ENCODE measurements at regions not wholly inside any gene's neighbourhood (a gene's known extent, or its start where the extent isn't known, plus 50 kb on each side); places are given as distances from the start of the nearest gene placed in this dataset.

GRCh38 chr4:100688368-100688767 lies 170.5 kb upstream of the EMCN start:
- peaks cover 0 to 4% (median 0%) of the 10 kb centered on the region in 4 donors for H3K9me3 ChIP-seq
- H3K27ac ChIP-seq: no peak overlapping the region
- 51% methylated on average over 2 of the region's 2 CpGs for WGBS (ENCODE audit: insufficient coverage, low coverage, low lambda C conversion rate, missing lambda C conversion rate)
- H3K36me3 ChIP-seq: no peaks in the 10 kb centered on the region
- no peaks in the 10 kb centered on the region for H3K27me3 ChIP-seq
- TF ChIP-seq, protein P1, sequence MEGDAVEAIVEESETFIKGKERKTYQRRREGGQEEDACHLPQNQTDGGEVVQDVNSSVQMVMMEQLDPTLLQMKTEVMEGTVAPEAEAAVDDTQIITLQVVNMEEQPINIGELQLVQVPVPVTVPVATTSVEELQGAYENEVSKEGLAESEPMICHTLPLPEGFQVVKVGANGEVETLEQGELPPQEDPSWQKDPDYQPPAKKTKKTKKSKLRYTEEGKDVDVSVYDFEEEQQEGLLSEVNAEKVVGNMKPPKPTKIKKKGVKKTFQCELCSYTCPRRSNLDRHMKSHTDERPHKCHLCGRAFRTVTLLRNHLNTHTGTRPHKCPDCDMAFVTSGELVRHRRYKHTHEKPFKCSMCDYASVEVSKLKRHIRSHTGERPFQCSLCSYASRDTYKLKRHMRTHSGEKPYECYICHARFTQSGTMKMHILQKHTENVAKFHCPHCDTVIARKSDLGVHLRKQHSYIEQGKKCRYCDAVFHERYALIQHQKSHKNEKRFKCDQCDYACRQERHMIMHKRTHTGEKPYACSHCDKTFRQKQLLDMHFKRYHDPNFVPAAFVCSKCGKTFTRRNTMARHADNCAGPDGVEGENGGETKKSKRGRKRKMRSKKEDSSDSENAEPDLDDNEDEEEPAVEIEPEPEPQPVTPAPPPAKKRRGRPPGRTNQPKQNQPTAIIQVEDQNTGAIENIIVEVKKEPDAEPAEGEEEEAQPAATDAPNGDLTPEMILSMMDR (IDR thresholded peaks at IDR 0.05): no peak
- TF ChIP-seq POLR2A (IDR thresholded peaks at IDR 0.05): no peak
- H3K4me3 ChIP-seq: no peak overlapping the region
- H3K4me1 ChIP-seq: no peaks in the 10 kb centered on the region
- DNase-seq: no peak
- no peak for ATAC-seq
- intact Hi-C loops (cut with DNase I): no loop called here

DNA sequence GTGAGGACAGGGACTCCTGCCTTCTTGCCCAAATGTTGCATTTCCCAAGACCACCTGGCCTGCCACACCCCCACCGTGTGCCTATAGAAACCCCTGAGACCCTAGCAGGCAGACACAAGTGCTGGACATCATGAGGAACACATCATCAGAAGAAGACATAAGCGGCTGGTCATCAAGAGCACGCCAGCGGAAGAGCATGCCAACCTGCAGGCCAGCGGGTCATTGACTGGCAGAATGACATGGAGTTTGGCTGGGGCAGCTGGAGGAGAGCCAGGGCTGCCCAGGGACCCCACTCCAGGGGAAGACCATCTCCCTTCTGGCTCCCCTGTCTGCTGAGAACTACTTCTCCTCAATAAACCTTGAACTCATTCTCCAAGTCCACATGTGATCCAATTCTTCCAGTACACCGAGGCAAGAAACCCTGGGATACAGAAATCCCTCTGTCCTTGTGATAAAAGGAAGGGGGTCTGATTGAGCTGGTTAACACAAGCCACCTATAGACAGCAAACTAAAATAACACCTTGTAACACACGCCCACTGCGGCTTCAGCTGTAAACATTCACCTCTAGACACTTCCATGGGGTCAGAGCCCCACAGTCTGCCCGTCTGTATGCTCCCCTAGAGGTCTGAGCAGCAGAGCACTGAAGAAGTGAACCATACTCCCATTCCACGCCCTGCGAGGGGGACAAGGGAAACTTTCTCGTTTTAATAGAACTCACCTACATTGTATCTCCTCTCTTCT lies 164.8 kb upstream of the EMCN start:
- Histone ChIP-seq H3K4me3 (no peak overlapping the region), H3K4me1 (no peaks in the 10 kb centered on the region), H3K9me3 (no peaks in the 10 kb centered on the region), H3K36me3 (no peaks in the 10 kb centered on the region), H3K27me3 (no peaks in the 10 kb centered on the region), H3K27ac (no peak overlapping the region)
- WGBS (ENCODE audit: insufficient coverage, low coverage, low lambda C conversion rate, missing lambda C conversion rate): 72% methylated on average over 8 of the region's 12 CpGs
- no peak for TF ChIP-seq POLR2A (IDR thresholded peaks at IDR 0.05)
- intact Hi-C loops (cut with DNase I): no loop called here
- DNase-seq (no peak), ATAC-seq (no peak)

DNA sequence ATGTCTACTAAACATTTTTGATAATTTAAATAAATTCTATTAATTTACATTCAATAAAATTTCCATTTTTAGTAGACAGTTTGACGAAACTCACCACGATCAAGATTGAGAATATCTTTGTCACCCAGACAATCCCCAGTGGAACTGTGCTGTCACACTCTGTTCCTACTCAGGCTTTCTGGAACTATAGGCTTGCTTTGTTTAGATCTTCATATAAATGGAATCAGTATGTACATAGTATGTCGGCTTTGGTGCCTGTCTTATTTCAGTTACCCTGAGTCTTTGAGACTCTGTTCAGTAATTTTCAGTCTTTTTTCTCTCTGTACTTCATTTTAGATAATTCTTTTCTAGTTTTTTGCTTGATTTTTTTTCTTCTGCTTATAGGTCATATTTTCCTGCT lies 163.5 kb upstream of the EMCN start:
- DNase-seq (no peak), ATAC-seq (no peak)
- 74% methylated on average over 3 of the region's 3 CpGs for WGBS (ENCODE audit: insufficient coverage, low coverage, low lambda C conversion rate, missing lambda C conversion rate)
- no peaks in the 10 kb centered on the region for H3K9me3 ChIP-seq
- intact Hi-C loops (cut with DNase I): no loop called here
- H3K27me3 ChIP-seq: no peaks in the 10 kb centered on the region
- no peaks in the 10 kb centered on the region for H3K4me1 ChIP-seq
- H3K27ac ChIP-seq: no peak overlapping the region
- H3K4me3 ChIP-seq: no peak overlapping the region
- H3K36me3 ChIP-seq: no peaks in the 10 kb centered on the region
- TF ChIP-seq POLR2A (IDR thresholded peaks at IDR 0.05): no peak
- TF ChIP-seq, protein P1 (IDR thresholded peaks at IDR 0.05): no peak

DNA sequence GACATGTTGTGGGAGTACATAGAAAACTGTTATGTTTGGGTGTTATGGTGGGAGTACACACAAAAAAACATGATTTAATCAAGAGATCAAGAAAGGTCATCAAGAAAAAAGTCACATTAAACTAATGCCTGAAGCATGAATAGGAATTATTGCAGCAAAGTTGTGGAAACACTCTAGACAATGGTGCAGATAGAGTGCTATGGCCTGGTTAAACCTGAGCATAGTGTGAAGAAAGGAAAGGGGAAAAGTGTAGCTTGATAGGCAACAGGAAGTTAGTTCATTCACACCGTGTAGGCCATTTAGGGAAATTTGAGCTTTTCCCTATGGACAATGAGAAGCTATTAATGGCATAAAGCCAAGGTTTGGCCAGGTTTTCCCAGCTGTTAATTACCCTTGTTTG lies 162.1 kb upstream of the EMCN start:
- Histone ChIP-seq H3K4me3 (no peak overlapping the region), H3K4me1 (no peaks in the 10 kb centered on the region), H3K27ac (no peak overlapping the region), H3K36me3 (no peaks in the 10 kb centered on the region), H3K9me3 (no peaks in the 10 kb centered on the region), H3K27me3 (no peaks in the 10 kb centered on the region)
- ATAC-seq: no peak
- no peak for DNase-seq
- TF ChIP-seq POLR2A (IDR thresholded peaks at IDR 0.05): no peak
- TF ChIP-seq, protein P1 (IDR thresholded peaks at IDR 0.05): no peak
- 57% methylated on average over 1 of the region's 1 CpG for WGBS (ENCODE audit: insufficient coverage, low coverage, low lambda C conversion rate, missing lambda C conversion rate)
- intact Hi-C loops (cut with DNase I): no loop called here

GRCh38 chr4:100674976-100675375 lies 157.2 kb upstream of the EMCN start:
- H3K36me3 ChIP-seq: no peaks in the 10 kb centered on the region
- TF ChIP-seq POLR2A (IDR thresholded peaks at IDR 0.05): no peak
- TF ChIP-seq, protein P1 (IDR thresholded peaks at IDR 0.05): no peak
- ATAC-seq (no peak), DNase-seq (no peak)
- no peak overlapping the region for H3K4me3 ChIP-seq
- H3K27ac ChIP-seq: no peak overlapping the region
- intact Hi-C loops (cut with DNase I): no loop called here
- H3K9me3 ChIP-seq: no peaks in the 10 kb centered on the region
- WGBS (ENCODE audit: insufficient coverage, low coverage, low lambda C conversion rate, missing lambda C conversion rate): 88% methylated on average over 3 of the region's 3 CpGs
- H3K4me1 ChIP-seq: no peaks in the 10 kb centered on the region
- no peaks in the 10 kb centered on the region for H3K27me3 ChIP-seq

All from right lobe of liver (tissue), 6 donors.